Keratinocyte (primary cell): ENCODE measurements at regions not wholly inside any gene's neighbourhood (a gene's known extent, or its start where the extent isn't known, plus 50 kb on each side); places are given as distances from the start of the nearest gene placed in this dataset.

Experiments
- DNase-seq: peaks from one replicate; pipeline ENCODE4 v3.0.0-alpha.2; 2011; ENCODE audit warnings: low read depth, missing footprints, low spot score
- FAIRE-seq: peaks from 2 replicates; lab custom pipeline; 2011; peaks lifted over from hg19 to GRCh38; lab: Jason Lieb, UNC
- H2AFZ ChIP-seq: 2 replicates; pipeline ENCODE4 v1.6.0; 2012; ENCODE audit warnings: low read length, control low read depth, inconsistent platforms; ENCODE audit not compliant: control insufficient read depth
- H3K27ac ChIP-seq: 2 replicates; pipeline ENCODE4 v1.5.1; 2011; ENCODE audit warnings: low read length; ENCODE audit not compliant: control insufficient read depth, insufficient read depth
- H3K27me3 ChIP-seq: 3 replicates; pipeline ENCODE4 v1.6.0; 2011; ENCODE audit warnings: low read length; ENCODE audit not compliant: control insufficient read depth, insufficient read depth; ENCODE audit errors: extremely low read depth
- H3K36me3 ChIP-seq, 2 experiments: 2 replicates in 1 of 2; 3 replicates in 1 of 2; pipeline ENCODE4 v1.5.1; 2011; ENCODE audit warnings: low read length in 2 of 2, mild to moderate bottlenecking in 1 of 2; ENCODE audit not compliant: control insufficient read depth in 2 of 2, insufficient read depth in 2 of 2; ENCODE audit errors: extremely low read depth in 1 of 2
- H3K4me1 ChIP-seq: 3 replicates; pipeline ENCODE4 v1.5.1; 2011; ENCODE audit warnings: low read length; ENCODE audit not compliant: control insufficient read depth, insufficient read depth; ENCODE audit errors: extremely low read depth
- H3K4me2 ChIP-seq: 3 replicates; pipeline ENCODE4 v1.6.0; 2011; ENCODE audit warnings: low read depth, low read length; ENCODE audit not compliant: control insufficient read depth, insufficient read depth; ENCODE audit errors: extremely low read depth
- H3K4me3 ChIP-seq, 3 experiments: fragments of 200-600 bp in 1 of 3; sonication (generic) in 1 of 3; 2 replicates in 2 of 3; 3 replicates in 1 of 3; pipeline ENCODE4 v1.5.1; 2011 to 2016; ENCODE audit warnings: low read length in 3 of 3, mild to moderate bottlenecking in 3 of 3, control low read depth in 2 of 3, inconsistent platforms in 1 of 3, low read depth in 1 of 3, mixed read lengths in 1 of 3, mixed run types in 1 of 3, moderate library complexity in 1 of 3; ENCODE audit not compliant: control insufficient read depth in 2 of 3, insufficient read depth in 2 of 3; ENCODE audit errors: extremely low read depth in 1 of 3
- H3K79me2 ChIP-seq: 2 replicates; pipeline ENCODE4 v1.6.0; 2012; ENCODE audit warnings: low read length; ENCODE audit not compliant: control insufficient read depth, insufficient read depth
- H3K9ac ChIP-seq: 3 replicates; pipeline ENCODE4 v1.6.0; 2011; ENCODE audit warnings: low read length; ENCODE audit not compliant: control insufficient read depth, insufficient read depth; ENCODE audit errors: extremely low read depth
- H3K9me1 ChIP-seq: 3 replicates; pipeline ENCODE4 v1.6.0; 2011; ENCODE audit warnings: low read length; ENCODE audit not compliant: control insufficient read depth, insufficient read depth; ENCODE audit errors: extremely low read depth
- H3K9me3 ChIP-seq: 2 replicates; pipeline ENCODE4 v1.5.1; 2012; ENCODE audit warnings: low read depth, low read length; ENCODE audit not compliant: control insufficient read depth
- H4K20me1 ChIP-seq: 3 replicates; pipeline ENCODE4 v1.6.0; 2011; ENCODE audit warnings: low read length; ENCODE audit not compliant: control insufficient read depth, insufficient read depth; ENCODE audit errors: extremely low read depth
- CTCF ChIP-seq, 3 experiments: IDR thresholded peaks in 1 of 3; conservative IDR thresholded peaks in 1 of 3; optimal IDR thresholded peaks in 1 of 3; 2 replicates in 2 of 3; 3 replicates in 1 of 3; pipeline versions ENCODE3 to v1.5.1; 2011; ENCODE audit warnings: low read length in 3 of 3, mild to moderate bottlenecking in 3 of 3, moderate library complexity in 2 of 3, control low read depth in 1 of 3, inconsistent platforms in 1 of 3; ENCODE audit not compliant: insufficient read depth in 2 of 3; ENCODE audit errors: extremely low read depth in 1 of 3
- EZH2 ChIP-seq: IDR thresholded peaks from one replicate; pipeline ENCODE4 v1.6.1; 2012; ENCODE audit warnings: inconsistent platforms, mild to moderate bottlenecking, low read length, moderate library complexity
- dilution Hi-C: fragments of 300-500 bp; cut with MboI; formaldehyde crosslinking; loops from one replicate; pipeline ENCODE4 v1.7.0; 2020; ENCODE audit warnings: low sequenced_read_pairs; ENCODE audit not compliant: extremely low pct_ligation_motif_present

- H3K27me3 ChIP-seq = peaks cover 56% of the 10 kb centered on the region
Observed at GRCh38 chr4:1552451-1552850, 131.7 kb downstream of the FAM53A start.

GRCh38 chr4:1551211-1551610 is 132.9 kb downstream of the FAM53A start:
- H3K4me2 ChIP-seq = no peak overlapping the region
- no peak overlapping the region for H3K27ac ChIP-seq
- no peak for TF ChIP-seq CTCF (optimal IDR thresholded peaks at IDR 0.05 in 1 of 3, IDR thresholded peaks at IDR 0.05 in 1 of 3, conservative IDR thresholded peaks at IDR 0.05 in 1 of 3; ENCODE audit: extremely low read depth in 1 of 3, insufficient read depth in 2 of 3, low read length in 3 of 3)
- TF ChIP-seq EZH2 = no peak
- FAIRE-seq (no peak), DNase-seq (no peak)
- H3K4me1 ChIP-seq = peaks cover 5% of the 10 kb centered on the region
- H3K4me3 ChIP-seq = no peak overlapping the region
- no peaks in the 10 kb centered on the region for H3K9me1 ChIP-seq
- peaks cover 48% of the 10 kb centered on the region for H3K27me3 ChIP-seq
- dilution Hi-C loops = no loop called here
- no peaks in the 10 kb centered on the region for H3K36me3 ChIP-seq
- H4K20me1 ChIP-seq = no peaks in the 10 kb centered on the region
- no peaks in the 10 kb centered on the region for H3K79me2 ChIP-seq
- no peak overlapping the region for H2AFZ ChIP-seq
- no peaks in the 10 kb centered on the region for H3K9me3 ChIP-seq
- no peak overlapping the region for H3K9ac ChIP-seq

More at GRCh38 chr4:1552451-1552850, 131.7 kb downstream of the FAM53A start:
- H3K9ac ChIP-seq = no peak overlapping the region
- no peak for DNase-seq
- H3K4me3 ChIP-seq = no peak overlapping the region
- no peaks in the 10 kb centered on the region for H3K9me3 ChIP-seq
- no peaks in the 10 kb centered on the region for H3K36me3 ChIP-seq
- H3K79me2 ChIP-seq = no peaks in the 10 kb centered on the region
- no peak for FAIRE-seq
- no peak for TF ChIP-seq EZH2
- TF ChIP-seq CTCF (optimal IDR thresholded peaks at IDR 0.05 in 1 of 3, IDR thresholded peaks at IDR 0.05 in 1 of 3, conservative IDR thresholded peaks at IDR 0.05 in 1 of 3; ENCODE audit: extremely low read depth in 1 of 3, insufficient read depth in 2 of 3, low read length in 3 of 3) = no peak
- H3K4me1 ChIP-seq = peaks cover 5% of the 10 kb centered on the region
- no peak overlapping the region for H3K27ac ChIP-seq
- H4K20me1 ChIP-seq = no peaks in the 10 kb centered on the region
- no peak overlapping the region for H3K4me2 ChIP-seq
- no peaks in the 10 kb centered on the region for H3K9me1 ChIP-seq
- dilution Hi-C loops = no loop called here
- H2AFZ ChIP-seq = no peak overlapping the region
